ENCODE measurements at regions not wholly inside any gene's neighbourhood (a gene's known extent, or its start where the extent isn't known, plus 50 kb on each side); places are given as distances from the start of the nearest gene placed in this dataset.

- TF ChIP-seq, protein P1, sequence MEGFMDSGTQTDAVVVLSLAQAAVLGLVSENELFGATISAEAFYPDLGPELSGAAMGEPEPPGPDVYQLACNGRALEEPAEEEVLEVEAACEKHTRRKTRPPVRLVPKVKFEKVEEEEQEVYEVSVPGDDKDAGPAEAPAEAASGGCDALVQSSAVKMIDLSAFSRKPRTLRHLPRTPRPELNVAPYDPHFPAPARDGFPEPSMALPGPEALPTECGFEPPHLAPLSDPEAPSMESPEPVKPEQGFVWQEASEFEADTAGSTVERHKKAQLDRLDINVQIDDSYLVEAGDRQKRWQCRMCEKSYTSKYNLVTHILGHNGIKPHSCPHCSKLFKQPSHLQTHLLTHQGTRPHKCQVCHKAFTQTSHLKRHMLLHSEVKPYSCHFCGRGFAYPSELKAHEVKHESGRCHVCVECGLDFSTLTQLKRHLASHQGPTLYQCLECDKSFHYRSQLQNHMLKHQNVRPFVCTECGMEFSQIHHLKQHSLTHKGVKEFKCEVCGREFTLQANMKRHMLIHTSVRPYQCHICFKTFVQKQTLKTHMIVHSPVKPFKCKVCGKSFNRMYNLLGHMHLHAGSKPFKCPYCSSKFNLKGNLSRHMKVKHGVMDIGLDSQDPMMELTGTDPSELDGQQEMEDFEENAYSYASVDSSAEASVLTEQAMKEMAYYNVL (CRISPR knock-in tag; IDR thresholded peaks at IDR 0.05; ENCODE audit: borderline replicate concordance): peak; percentile 63; the same call in 1 of the 2 replicates
- TF ChIP-seq ZNF512 (CRISPR knock-in tag; IDR thresholded peaks at IDR 0.05) (no peak), ZNF614 (CRISPR knock-in tag; IDR thresholded peaks at IDR 0.05; ENCODE audit: borderline replicate concordance) (peak; percentile 48; the same call in 1 of the 2 replicates), ZNF362 (CRISPR knock-in tag; IDR thresholded peaks at IDR 0.05; ENCODE audit: borderline replicate concordance) (peak; percentile 35; the same call in 1 of the 2 replicates), THAP9 (CRISPR knock-in tag; IDR thresholded peaks at IDR 0.05; ENCODE audit: borderline replicate concordance) (peak; percentile 65; the same call in 1 of the 2 replicates), ZNF503 (CRISPR knock-in tag; IDR thresholded peaks at IDR 0.05) (peak; percentile 47; the same call in 1 of the 2 replicates), WIZ (CRISPR knock-in tag; IDR thresholded peaks at IDR 0.05) (peak; percentile 98), ZFAT (CRISPR knock-in tag; conservative IDR thresholded peaks at IDR 0.05) (peak; percentile 86; the same call in 1 of the 2 replicates), HDAC2 (CRISPR knock-in tag; IDR thresholded peaks at IDR 0.05) (peak; percentile 86), ZNF160 (CRISPR knock-in tag; IDR thresholded peaks at IDR 0.05) (peak; percentile 92), E2F2 (CRISPR knock-in tag; IDR thresholded peaks at IDR 0.05; ENCODE audit: borderline replicate concordance) (peak; percentile 71; the same call in 1 of the 2 replicates)
- TF ChIP-seq, protein P2, sequence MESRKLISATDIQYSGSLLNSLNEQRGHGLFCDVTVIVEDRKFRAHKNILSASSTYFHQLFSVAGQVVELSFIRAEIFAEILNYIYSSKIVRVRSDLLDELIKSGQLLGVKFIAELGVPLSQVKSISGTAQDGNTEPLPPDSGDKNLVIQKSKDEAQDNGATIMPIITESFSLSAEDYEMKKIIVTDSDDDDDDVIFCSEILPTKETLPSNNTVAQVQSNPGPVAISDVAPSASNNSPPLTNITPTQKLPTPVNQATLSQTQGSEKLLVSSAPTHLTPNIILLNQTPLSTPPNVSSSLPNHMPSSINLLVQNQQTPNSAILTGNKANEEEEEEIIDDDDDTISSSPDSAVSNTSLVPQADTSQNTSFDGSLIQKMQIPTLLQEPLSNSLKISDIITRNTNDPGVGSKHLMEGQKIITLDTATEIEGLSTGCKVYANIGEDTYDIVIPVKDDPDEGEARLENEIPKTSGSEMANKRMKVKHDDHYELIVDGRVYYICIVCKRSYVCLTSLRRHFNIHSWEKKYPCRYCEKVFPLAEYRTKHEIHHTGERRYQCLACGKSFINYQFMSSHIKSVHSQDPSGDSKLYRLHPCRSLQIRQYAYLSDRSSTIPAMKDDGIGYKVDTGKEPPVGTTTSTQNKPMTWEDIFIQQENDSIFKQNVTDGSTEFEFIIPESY (CRISPR knock-in tag; IDR thresholded peaks at IDR 0.05): peak; percentile 61
These were observed 219.9 kb downstream of the ENGASE start (continued) for GRCh38 chr17:79294459-79295071.

Data from HepG2 (cell line).